K562 (cell line): ENCODE measurements at regions not wholly inside any gene's neighbourhood (a gene's known extent, or its start where the extent isn't known, plus 50 kb on each side); places are given as distances from the start of the nearest gene placed in this dataset.

ENCODE experiments used
- LEF1 ChIP-seq: fragments of 450-650 bp; IDR thresholded peaks from 2 replicates; pipeline ENCODE4 v1.6.1; 2016; ENCODE audit warnings: mild to moderate bottlenecking
- NEUROD1 ChIP-seq: fragments of 150-350 bp; IDR thresholded peaks from 2 replicates; pipeline ENCODE4 v1.6.1; 2014; ENCODE audit warnings: borderline replicate concordance, low read length, low read depth; ENCODE audit not compliant: partially characterized antibody
- NRF1 ChIP-seq, 2 experiments: fragments of 450-650 bp; IDR thresholded peaks in 1 of 2; conservative IDR thresholded peaks in 1 of 2; 2 replicates each; pipeline ENCODE4 v1.6.1; 2014; ENCODE audit warnings: mild to moderate bottlenecking in 2 of 2
- PCBP1 ChIP-seq: fragments of 200-400 bp; formaldehyde crosslinking; IDR thresholded peaks from 2 replicates; pipeline ENCODE4 v1.6.1; 2018; ENCODE audit warnings: mild to moderate bottlenecking, low read depth, low read length; ENCODE audit not compliant: poor library complexity, severe bottlenecking
- RAD21 ChIP-seq, 2 experiments: fragments of 250-450 bp in 1 of 2; fragments of 450-650 bp in 1 of 2; sonication (Bioruptor Pico) in 1 of 2; formaldehyde crosslinking in 1 of 2; IDR thresholded peaks in 1 of 2; conservative IDR thresholded peaks in 1 of 2; 2 replicates each; pipeline versions ENCODE4 v1.4.0 to v1.8.0; 2020 to 2022; ENCODE audit warnings: mild to moderate bottlenecking in 2 of 2, moderate library complexity in 1 of 2
- TAF9B ChIP-seq: fragments of 450-650 bp; IDR thresholded peaks from 2 replicates; pipeline ENCODE4 v1.6.1; 2018; ENCODE audit warnings: mild to moderate bottlenecking; ENCODE audit not compliant: partially characterized antibody
- ZNF584 ChIP-seq: fragments of 200-800 bp; sonication (Bioruptor generic); IDR thresholded peaks from 2 replicates; pipeline ENCODE4 v1.6.1; 2016; ENCODE audit warnings: low read depth, mild to moderate bottlenecking, missing genetic modification characterization, missing compliant biosample characterization
- ZNF695 ChIP-seq: fragments of 450-650 bp; formaldehyde crosslinking; IDR thresholded peaks from 2 replicates; pipeline ENCODE4 v1.4.0; 2020; ENCODE audit warnings: mild to moderate bottlenecking, moderate library complexity
- TF ChIP-seq, protein P1 (sequence below): fragments of 450-650 bp; IDR thresholded peaks from 2 replicates; pipeline ENCODE4 v1.6.1; 2016; ENCODE audit warnings: missing biosample characterization, missing genetic modification characterization

DNA sequence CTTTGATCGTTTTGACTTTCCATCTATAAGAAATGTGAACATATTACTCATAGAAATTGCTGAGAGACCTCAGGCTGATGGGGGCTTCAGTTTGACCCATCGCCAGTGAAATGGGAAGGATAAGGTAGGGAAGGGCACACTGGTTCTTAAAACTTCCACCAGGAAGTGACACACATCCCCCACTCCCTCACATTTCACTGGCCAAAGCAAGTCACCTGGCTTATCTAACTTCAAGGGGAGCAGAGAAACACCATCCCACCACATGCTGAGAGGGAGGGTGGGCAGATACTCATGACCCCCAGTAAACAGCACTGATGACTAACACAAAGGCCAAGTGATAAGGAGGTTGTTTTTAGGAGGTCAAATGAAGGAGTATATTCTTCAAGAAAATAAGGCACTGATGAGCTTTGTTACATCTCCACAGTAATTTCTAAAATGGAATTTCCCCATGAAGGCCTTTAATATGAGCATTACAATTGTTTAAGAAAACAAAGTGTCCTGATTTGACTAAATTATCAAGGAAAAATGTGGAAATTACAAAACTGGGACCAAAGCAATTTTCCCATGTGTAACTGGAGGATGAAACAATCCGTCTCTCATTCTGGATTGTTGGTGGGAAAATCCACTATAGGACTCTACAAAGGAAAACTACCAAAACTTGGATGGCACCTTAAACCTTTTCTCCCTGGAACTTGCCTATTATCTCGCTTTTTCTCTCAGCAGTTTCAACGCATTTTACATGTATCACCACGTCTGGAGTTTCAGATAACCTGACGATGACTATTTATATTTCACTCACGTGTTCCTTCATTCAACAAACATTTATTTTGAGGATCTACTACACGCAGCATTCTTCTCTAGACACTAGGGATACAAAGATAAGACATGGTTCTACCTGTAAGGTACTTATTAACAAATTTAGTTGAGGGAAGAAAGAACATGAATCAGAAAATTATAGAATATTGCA is 91.8 kb upstream of the EEA1 start (continued):
- TF ChIP-seq NEUROD1 (peak; percentile 14), TAF9B (no peak), ZNF695 (no peak), LEF1 (peak; percentile 67), RAD21 (CRISPR knock-in tag; conservative IDR thresholded peaks at IDR 0.05 in 1 of 2, IDR thresholded peaks at IDR 0.05 in 1 of 2) (no peak), ZNF584 (CRISPR knock-in tag) (no peak; the same call in 1 of the 2 replicates), NRF1 (conservative IDR thresholded peaks at IDR 0.05 in 1 of 2, IDR thresholded peaks at IDR 0.05 in 1 of 2) (no peak), PCBP1 (no peak)
- TF ChIP-seq, protein P1, sequence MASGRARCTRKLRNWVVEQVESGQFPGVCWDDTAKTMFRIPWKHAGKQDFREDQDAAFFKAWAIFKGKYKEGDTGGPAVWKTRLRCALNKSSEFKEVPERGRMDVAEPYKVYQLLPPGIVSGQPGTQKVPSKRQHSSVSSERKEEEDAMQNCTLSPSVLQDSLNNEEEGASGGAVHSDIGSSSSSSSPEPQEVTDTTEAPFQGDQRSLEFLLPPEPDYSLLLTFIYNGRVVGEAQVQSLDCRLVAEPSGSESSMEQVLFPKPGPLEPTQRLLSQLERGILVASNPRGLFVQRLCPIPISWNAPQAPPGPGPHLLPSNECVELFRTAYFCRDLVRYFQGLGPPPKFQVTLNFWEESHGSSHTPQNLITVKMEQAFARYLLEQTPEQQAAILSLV (tag) = no peak
